GM19023 (cell line): ENCODE measurements at regions not wholly inside any gene's neighbourhood (a gene's known extent, or its start where the extent isn't known, plus 50 kb on each side); places are given as distances from the start of the nearest gene placed in this dataset.
"Not testable (repeated sequence)": the region's sequence is repeated elsewhere in the genome, so short reads cannot be mapped to it uniquely, and the experiment has no call there.

ENCODE experiments used
- ATAC-seq: cut with Tn5 transposase; IDR thresholded peaks from one replicate; pipeline ENCODE4 v1.9.1; 2021; ENCODE audit warnings: mild to moderate bottlenecking, moderate library complexity; ENCODE audit not compliant: unreplicated experiment

- ATAC-seq: no peak
Observed at GRCh38 chr3:36182024-36182423, 198.3 kb upstream of the STAC start.

GRCh38 chr3:36187197-36187596, 193.1 kb upstream of the STAC start:
- not testable (repeated sequence) for ATAC-seq

- ATAC-seq: no peak
Observed at GRCh38 chr3:36192901-36193300, 187.4 kb upstream of the STAC start.

GRCh38 chr3:36193448-36193847, 186.9 kb upstream of the STAC start:
- no peak for ATAC-seq

GRCh38 chr3:36196058-36196457, 184.2 kb upstream of the STAC start:
- ATAC-seq: no peak

GRCh38 chr3:36197151-36197550, 183.2 kb upstream of the STAC start:
- no peak for ATAC-seq

GRCh38 chr3:36201546-36201945, 178.8 kb upstream of the STAC start:
- no peak for ATAC-seq

GRCh38 chr3:36206956-36207580, 173.2 kb upstream of the STAC start:
- ATAC-seq: no peak

- no peak for ATAC-seq
Observed at GRCh38 chr3:36210840-36211651, 169.3 kb upstream of the STAC start.

- no peak for ATAC-seq
Observed at GRCh38 chr3:36211652-36211999, 168.7 kb upstream of the STAC start.

GRCh38 chr3:36212251-36212650, 168.1 kb upstream of the STAC start:
- ATAC-seq: no peak

GRCh38 chr3:36214460-36214859, 165.8 kb upstream of the STAC start:
- ATAC-seq: no peak

GRCh38 chr3:36215241-36215640, 165.1 kb upstream of the STAC start:
- ATAC-seq: no peak

- no peak for ATAC-seq
Observed at GRCh38 chr3:36219398-36219797, 160.9 kb upstream of the STAC start.

GRCh38 chr3:36220173-36220572, 160.1 kb upstream of the STAC start:
- no peak for ATAC-seq

- ATAC-seq: no peak
Observed at GRCh38 chr3:36221975-36222374, 158.3 kb upstream of the STAC start.

GRCh38 chr3:36227980-36228379, 152.3 kb upstream of the STAC start:
- ATAC-seq: no peak

- no peak for ATAC-seq
Observed at GRCh38 chr3:36229496-36229895, 150.8 kb upstream of the STAC start.

GRCh38 chr3:36232797-36233489, 147.4 kb upstream of the STAC start:
- no peak for ATAC-seq

- no peak for ATAC-seq
Observed at GRCh38 chr3:36244728-36245127, 135.6 kb upstream of the STAC start.

GRCh38 chr3:36248374-36248773, 131.9 kb upstream of the STAC start:
- no peak for ATAC-seq

- ATAC-seq: no peak
Observed at GRCh38 chr3:36250191-36250590, 130.1 kb upstream of the STAC start.
